HepG2 (cell line): ENCODE measurements at regions not wholly inside any gene's neighbourhood (a gene's known extent, or its start where the extent isn't known, plus 50 kb on each side); places are given as distances from the start of the nearest gene placed in this dataset.

ENCODE experiments used
- CTCF ChIP-seq: sonication (generic); formaldehyde crosslinking; IDR thresholded peaks from 2 replicates; pipeline ENCODE4 v1.5.0; 2020; ENCODE audit warnings: mild to moderate bottlenecking, missing genetic modification reagents, moderate library complexity
- IRX3 ChIP-seq: sonication (generic); formaldehyde crosslinking; IDR thresholded peaks from 2 replicates; pipeline ENCODE4 v1.8.1; 2023; ENCODE audit warnings: mild to moderate bottlenecking, low read depth, missing genetic modification reagents, borderline replicate concordance
- KLF16 ChIP-seq, 2 experiments: sonication (generic) in 1 of 2; formaldehyde crosslinking in 1 of 2; IDR thresholded peaks; 2 replicates each; pipeline versions ENCODE4 v1.6.1 to v1.8.0; 2016 to 2023; ENCODE audit warnings: missing genetic modification reagents in 2 of 2, missing compliant biosample characterization in 1 of 2
- ZNF607 ChIP-seq: sonication (generic); formaldehyde crosslinking; IDR thresholded peaks from 2 replicates; pipeline ENCODE4 v1.5.1; 2020; ENCODE audit warnings: missing genetic modification reagents, mild to moderate bottlenecking, borderline replicate concordance

GRCh38 chr12:126999352-126999751, 1267.6 kb upstream of the TMEM132C start:
- TF ChIP-seq IRX3 (CRISPR knock-in tag) (no peak), ZNF607 (CRISPR knock-in tag) (no peak), KLF16 (CRISPR knock-in tag; IDR thresholded peaks at IDR 0.05) (no peak), CTCF (CRISPR knock-in tag) (no peak)
